Astrocyte (in vitro differentiated cells and primary cell): ENCODE measurements at regions not wholly inside any gene's neighbourhood (a gene's known extent, or its start where the extent isn't known, plus 50 kb on each side); places are given as distances from the start of the nearest gene placed in this dataset.
A peak's percentile ranks its signal among the peaks of the same experiment; 100 is the strongest.

Experiments used
- DNase-seq: peaks from one replicate; pipeline ENCODE4 v3.0.0-alpha.2; 2010; ENCODE audit warnings: low read depth
- FAIRE-seq: peaks from 2 replicates; lab custom pipeline; 2011; peaks lifted over from hg19 to GRCh38; lab: Jason Lieb, UNC
- H2AFZ ChIP-seq: 2 replicates; pipeline ENCODE4 v1.6.0; 2012; ENCODE audit warnings: low read depth, low read length, inconsistent platforms
- H3K27ac ChIP-seq: 2 replicates; pipeline ENCODE4 v1.5.1; 2011; ENCODE audit warnings: low read depth, low read length, inconsistent platforms
- H3K27me3 ChIP-seq: 2 replicates; pipeline ENCODE4 v1.6.0; 2011; ENCODE audit warnings: low read length, inconsistent platforms; ENCODE audit not compliant: insufficient read depth
- H3K36me3 ChIP-seq: 2 replicates; pipeline ENCODE4 v1.5.1; 2011; ENCODE audit warnings: low read length, inconsistent platforms; ENCODE audit not compliant: insufficient read depth
- H3K4me1 ChIP-seq: 2 replicates; pipeline ENCODE4 v1.5.1; 2011; ENCODE audit warnings: low read length, inconsistent platforms; ENCODE audit not compliant: insufficient read depth
- H3K4me2 ChIP-seq: 2 replicates; pipeline ENCODE4 v1.6.0; 2012; ENCODE audit warnings: low read length, inconsistent platforms
- H3K4me3 ChIP-seq: 2 replicates; pipeline ENCODE4 v1.5.1; 2011; ENCODE audit warnings: low read depth, mild to moderate bottlenecking, low read length, inconsistent platforms; ENCODE audit not compliant: insufficient read depth
- H3K79me2 ChIP-seq: 2 replicates; pipeline ENCODE4 v1.6.0; 2012; ENCODE audit warnings: mild to moderate bottlenecking, low read length, inconsistent platforms; ENCODE audit not compliant: insufficient read depth
- H3K9ac ChIP-seq: 2 replicates; pipeline ENCODE4 v1.6.0; 2012; ENCODE audit warnings: mild to moderate bottlenecking, low read length, inconsistent platforms
- H3K9me3 ChIP-seq: 2 replicates; pipeline ENCODE4 v1.5.1; 2012; ENCODE audit warnings: low read depth, mild to moderate bottlenecking, low read length, inconsistent platforms; ENCODE audit not compliant: insufficient read depth
- H4K20me1 ChIP-seq: 2 replicates; pipeline ENCODE4 v1.6.0; 2012; ENCODE audit warnings: low read length, inconsistent platforms; ENCODE audit not compliant: insufficient read depth
- H3K27ac Mint-ChIP-seq: one replicate; pipeline ENCODE4 v1.8.0; 2021; ENCODE audit warnings: mild to moderate bottlenecking, mixed read lengths; ENCODE audit not compliant: unreplicated experiment
- H3K27me3 Mint-ChIP-seq: one replicate; pipeline ENCODE4 v1.8.0; 2021; ENCODE audit warnings: low read depth, mixed read lengths; ENCODE audit not compliant: unreplicated experiment
- H3K36me3 Mint-ChIP-seq: one replicate; pipeline ENCODE4 v1.8.0; 2021; ENCODE audit warnings: low read depth, mixed read lengths; ENCODE audit not compliant: unreplicated experiment
- H3K4me1 Mint-ChIP-seq: one replicate; pipeline ENCODE4 v1.8.0; 2021; ENCODE audit warnings: low read depth, mixed read lengths; ENCODE audit not compliant: unreplicated experiment
- H3K4me3 Mint-ChIP-seq: one replicate; pipeline ENCODE4 v1.8.0; 2021; ENCODE audit warnings: mild to moderate bottlenecking, moderate library complexity, mixed read lengths; ENCODE audit not compliant: unreplicated experiment
- H3K9me3 Mint-ChIP-seq: one replicate; pipeline ENCODE4 v1.8.0; 2021; ENCODE audit warnings: mild to moderate bottlenecking, mixed read lengths; ENCODE audit not compliant: unreplicated experiment
- EZH2 ChIP-seq: IDR thresholded peaks from 2 replicates; pipeline ENCODE4 v1.6.1; 2012; ENCODE audit warnings: mild to moderate bottlenecking, low read length, inconsistent platforms; ENCODE audit not compliant: insufficient read depth
- TF ChIP-seq, protein P1 (sequence below): IDR thresholded peaks from 2 replicates; pipeline ENCODE4 v1.5.1; 2011; ENCODE audit warnings: low read depth, mild to moderate bottlenecking, inconsistent platforms, low read length, moderate library complexity; ENCODE audit not compliant: insufficient read depth

DNA sequence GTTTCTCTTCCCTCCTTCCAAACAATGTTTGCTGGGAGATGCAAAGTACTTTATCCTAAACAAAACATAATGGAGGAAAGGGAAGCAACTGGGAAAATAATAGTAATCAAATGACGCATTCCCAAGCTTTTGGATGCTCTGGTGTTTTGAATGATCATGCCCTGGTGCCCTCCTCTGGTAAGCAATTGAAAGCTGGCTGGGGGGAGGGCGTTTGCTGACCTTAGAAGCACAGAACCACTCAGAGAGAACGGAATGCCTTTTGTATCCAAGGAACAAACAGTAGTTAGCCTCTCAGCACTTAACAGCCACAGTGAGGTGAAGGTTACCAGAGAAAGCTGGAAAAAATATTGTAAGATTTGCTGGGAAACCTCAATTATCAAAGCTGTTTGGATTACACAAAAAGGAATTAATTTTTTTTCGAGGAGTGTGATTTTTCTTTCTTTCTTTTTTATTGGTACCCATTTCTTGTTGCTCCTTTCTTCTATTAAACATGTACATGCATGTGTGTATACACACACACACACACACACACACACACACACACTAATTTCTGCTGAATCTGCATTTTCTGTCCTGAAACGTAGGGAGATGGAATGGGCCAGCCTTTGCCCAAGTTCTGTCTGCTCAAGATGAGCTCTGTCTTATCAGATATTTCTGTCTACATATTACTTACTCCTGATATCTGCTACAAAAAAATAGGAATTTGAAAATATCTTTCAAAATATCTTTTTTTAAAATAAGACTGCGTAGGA, 155.8 kb upstream of the IGFBP7 start:
- Mint-ChIP-seq H3K9me3 (peaks cover 7% of the 10 kb centered on the region), H3K36me3 (no peaks in the 10 kb centered on the region), H3K4me3 (no peak overlapping the region), H3K27ac (no peak overlapping the region), H3K27me3 (peaks cover 4% of the 10 kb centered on the region), H3K4me1 (no peaks in the 10 kb centered on the region)
- H3K27ac ChIP-seq = no peak overlapping the region
- no peak overlapping the region for H2AFZ ChIP-seq
- FAIRE-seq (no peak), DNase-seq (no peak)
- H3K9ac ChIP-seq = no peak overlapping the region
- H3K79me2 ChIP-seq = no peaks in the 10 kb centered on the region
- TF ChIP-seq EZH2 = no peak
- TF ChIP-seq, protein P1, sequence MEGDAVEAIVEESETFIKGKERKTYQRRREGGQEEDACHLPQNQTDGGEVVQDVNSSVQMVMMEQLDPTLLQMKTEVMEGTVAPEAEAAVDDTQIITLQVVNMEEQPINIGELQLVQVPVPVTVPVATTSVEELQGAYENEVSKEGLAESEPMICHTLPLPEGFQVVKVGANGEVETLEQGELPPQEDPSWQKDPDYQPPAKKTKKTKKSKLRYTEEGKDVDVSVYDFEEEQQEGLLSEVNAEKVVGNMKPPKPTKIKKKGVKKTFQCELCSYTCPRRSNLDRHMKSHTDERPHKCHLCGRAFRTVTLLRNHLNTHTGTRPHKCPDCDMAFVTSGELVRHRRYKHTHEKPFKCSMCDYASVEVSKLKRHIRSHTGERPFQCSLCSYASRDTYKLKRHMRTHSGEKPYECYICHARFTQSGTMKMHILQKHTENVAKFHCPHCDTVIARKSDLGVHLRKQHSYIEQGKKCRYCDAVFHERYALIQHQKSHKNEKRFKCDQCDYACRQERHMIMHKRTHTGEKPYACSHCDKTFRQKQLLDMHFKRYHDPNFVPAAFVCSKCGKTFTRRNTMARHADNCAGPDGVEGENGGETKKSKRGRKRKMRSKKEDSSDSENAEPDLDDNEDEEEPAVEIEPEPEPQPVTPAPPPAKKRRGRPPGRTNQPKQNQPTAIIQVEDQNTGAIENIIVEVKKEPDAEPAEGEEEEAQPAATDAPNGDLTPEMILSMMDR = no peak
- H3K4me2 ChIP-seq = no peak overlapping the region
- no peak overlapping the region for H3K4me3 ChIP-seq
- H3K9me3 ChIP-seq = no peaks in the 10 kb centered on the region
- H3K27me3 ChIP-seq = no peaks in the 10 kb centered on the region
- H3K36me3 ChIP-seq = no peaks in the 10 kb centered on the region
- no peaks in the 10 kb centered on the region for H3K4me1 ChIP-seq
- H4K20me1 ChIP-seq = no peaks in the 10 kb centered on the region

DNA sequence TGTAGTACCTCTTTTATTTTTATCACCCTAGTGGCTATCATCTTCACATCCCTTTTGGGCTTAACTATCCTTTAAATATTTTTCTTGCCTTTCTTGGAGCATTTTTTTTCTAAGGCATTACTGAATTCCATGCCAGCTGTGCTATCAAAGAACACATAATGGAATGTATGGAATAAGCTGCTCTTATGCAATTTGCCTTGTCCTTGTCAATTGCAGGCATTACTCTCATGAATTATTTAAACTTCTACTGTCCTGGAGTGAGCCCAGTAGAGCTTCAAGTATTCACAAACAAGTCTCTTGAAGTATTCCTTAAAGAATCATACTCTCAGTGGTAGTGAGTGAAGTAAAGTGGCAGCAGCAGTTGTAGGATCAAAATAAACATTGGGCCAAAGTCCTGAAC, 144.6 kb upstream of the IGFBP7 start:
- peaks cover 2% of the 10 kb centered on the region for H3K9me3 Mint-ChIP-seq
- Histone ChIP-seq H3K27ac (no peak overlapping the region), H3K9me3 (no peaks in the 10 kb centered on the region), H3K4me2 (no peak overlapping the region), H4K20me1 (no peaks in the 10 kb centered on the region), H3K9ac (no peak overlapping the region), H2AFZ (no peak overlapping the region), H3K27me3 (no peaks in the 10 kb centered on the region), H3K79me2 (no peaks in the 10 kb centered on the region), H3K4me1 (no peaks in the 10 kb centered on the region), H3K36me3 (no peaks in the 10 kb centered on the region), H3K4me3 (no peak overlapping the region)
- H3K27ac Mint-ChIP-seq = no peak overlapping the region
- no peak overlapping the region for H3K4me3 Mint-ChIP-seq
- H3K36me3 Mint-ChIP-seq = no peaks in the 10 kb centered on the region
- H3K27me3 Mint-ChIP-seq = no peaks in the 10 kb centered on the region
- no peak for DNase-seq
- no peak for FAIRE-seq
- H3K4me1 Mint-ChIP-seq = peaks cover 10% of the 10 kb centered on the region
- TF ChIP-seq EZH2 = no peak
- TF ChIP-seq, protein P1 = no peak

DNA sequence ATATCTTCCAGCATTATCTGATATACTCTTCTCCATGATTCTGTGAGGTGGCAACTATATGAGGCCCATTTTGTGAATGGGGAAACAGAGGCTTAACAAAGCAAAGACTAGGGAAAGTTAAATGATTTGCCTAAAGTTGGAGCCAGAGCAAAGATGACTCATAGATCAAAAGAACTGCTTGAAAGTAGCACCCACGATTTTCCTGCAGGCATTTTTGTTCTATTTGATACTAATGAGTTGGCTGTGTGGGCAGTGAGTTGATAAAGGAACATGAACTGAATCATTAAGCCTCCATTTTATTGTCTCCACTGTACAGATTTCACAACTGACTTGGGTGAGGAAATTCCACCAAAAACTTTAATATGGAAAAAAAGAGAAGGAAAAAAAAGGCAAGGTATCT, 138.9 kb upstream of the IGFBP7 start:
- Mint-ChIP-seq H3K27me3 (no peaks in the 10 kb centered on the region), H3K9me3 (no peaks in the 10 kb centered on the region), H3K27ac (no peak overlapping the region), H3K36me3 (no peaks in the 10 kb centered on the region), H3K4me1 (peaks cover 16% of the 10 kb centered on the region), H3K4me3 (no peak overlapping the region)
- Histone ChIP-seq H3K9ac (no peak overlapping the region), H3K4me2 (no peak overlapping the region), H3K9me3 (no peaks in the 10 kb centered on the region), H4K20me1 (no peaks in the 10 kb centered on the region), H3K4me1 (peaks cover 8% of the 10 kb centered on the region), H3K36me3 (no peaks in the 10 kb centered on the region), H3K79me2 (no peaks in the 10 kb centered on the region), H2AFZ (no peak overlapping the region), H3K27ac (no peak overlapping the region), H3K4me3 (no peak overlapping the region), H3K27me3 (no peaks in the 10 kb centered on the region)
- no peak for TF ChIP-seq EZH2
- TF ChIP-seq, protein P1 = no peak
- FAIRE-seq = no peak
- DNase-seq = peak; percentile 83
